ENCODE measurements at regions not wholly inside any gene's neighbourhood (a gene's known extent, or its start where the extent isn't known, plus 50 kb on each side); places are given as distances from the start of the nearest gene placed in this dataset.

- TF ChIP-seq POLR2A (IDR thresholded peaks at IDR 0.05; ENCODE audit: low read depth, low read length) (no peak; the same call in 1 of the 2 replicates), TAF1 (IDR thresholded peaks at IDR 0.05; ENCODE audit: low read depth, low read length) (no peak), POLR2AphosphoS5 (IDR thresholded peaks at IDR 0.05; ENCODE audit: low read depth, low read length) (no peak), SPI1 (IDR thresholded peaks at IDR 0.05; ENCODE audit: low read depth, low read length) (no peak), PAX5 (IDR thresholded peaks at IDR 0.05; ENCODE audit: insufficient read depth, low read length, severe bottlenecking) (no peak)
These were observed 207.6 kb upstream of the KLF14 start for GRCh38 chr7:130941322-130942210.
